ENCODE measurements at regions not wholly inside any gene's neighbourhood (a gene's known extent, or its start where the extent isn't known, plus 50 kb on each side); places are given as distances from the start of the nearest gene placed in this dataset.

GRCh38 chr2:17373741-17374140 is 144.5 kb downstream of the RAD51AP2 start:
- ATAC-seq: no peak

More at GRCh38 chr2:17373741-17374140, 144.5 kb downstream of the RAD51AP2 start:
- H3K27ac Mint-ChIP-seq: no peak overlapping the region
- Histone ChIP-seq H3K4me1 (ENCODE audit: insufficient read depth) (peaks cover 8% of the 10 kb centered on the region), H3K4me2 (no peak overlapping the region), H3F3A (replicated peaks; ENCODE audit: low read depth) (no peaks in the 10 kb centered on the region), H3K27ac (ENCODE audit: low read depth) (no peak overlapping the region), H3K4me3 (no peak overlapping the region), H3K79me2 (replicated peaks; ENCODE audit: insufficient read depth) (no peaks in the 10 kb centered on the region), H3K9me2 (ENCODE audit: insufficient read depth) (no peaks in the 10 kb centered on the region), H3K27me3 (ENCODE audit: insufficient read depth) (no peaks in the 10 kb centered on the region), H4K20me1 (replicated peaks; ENCODE audit: insufficient read depth) (no peaks in the 10 kb centered on the region), H3K36me3 (ENCODE audit: insufficient read depth) (no peaks in the 10 kb centered on the region), H2AFZ (no peak overlapping the region)
- peaks cover 7% of the 10 kb centered on the region for H3K9me3 Mint-ChIP-seq
- no peaks in the 10 kb centered on the region for H3K36me3 Mint-ChIP-seq (ENCODE audit: low read depth)
- TF ChIP-seq, protein P1, sequence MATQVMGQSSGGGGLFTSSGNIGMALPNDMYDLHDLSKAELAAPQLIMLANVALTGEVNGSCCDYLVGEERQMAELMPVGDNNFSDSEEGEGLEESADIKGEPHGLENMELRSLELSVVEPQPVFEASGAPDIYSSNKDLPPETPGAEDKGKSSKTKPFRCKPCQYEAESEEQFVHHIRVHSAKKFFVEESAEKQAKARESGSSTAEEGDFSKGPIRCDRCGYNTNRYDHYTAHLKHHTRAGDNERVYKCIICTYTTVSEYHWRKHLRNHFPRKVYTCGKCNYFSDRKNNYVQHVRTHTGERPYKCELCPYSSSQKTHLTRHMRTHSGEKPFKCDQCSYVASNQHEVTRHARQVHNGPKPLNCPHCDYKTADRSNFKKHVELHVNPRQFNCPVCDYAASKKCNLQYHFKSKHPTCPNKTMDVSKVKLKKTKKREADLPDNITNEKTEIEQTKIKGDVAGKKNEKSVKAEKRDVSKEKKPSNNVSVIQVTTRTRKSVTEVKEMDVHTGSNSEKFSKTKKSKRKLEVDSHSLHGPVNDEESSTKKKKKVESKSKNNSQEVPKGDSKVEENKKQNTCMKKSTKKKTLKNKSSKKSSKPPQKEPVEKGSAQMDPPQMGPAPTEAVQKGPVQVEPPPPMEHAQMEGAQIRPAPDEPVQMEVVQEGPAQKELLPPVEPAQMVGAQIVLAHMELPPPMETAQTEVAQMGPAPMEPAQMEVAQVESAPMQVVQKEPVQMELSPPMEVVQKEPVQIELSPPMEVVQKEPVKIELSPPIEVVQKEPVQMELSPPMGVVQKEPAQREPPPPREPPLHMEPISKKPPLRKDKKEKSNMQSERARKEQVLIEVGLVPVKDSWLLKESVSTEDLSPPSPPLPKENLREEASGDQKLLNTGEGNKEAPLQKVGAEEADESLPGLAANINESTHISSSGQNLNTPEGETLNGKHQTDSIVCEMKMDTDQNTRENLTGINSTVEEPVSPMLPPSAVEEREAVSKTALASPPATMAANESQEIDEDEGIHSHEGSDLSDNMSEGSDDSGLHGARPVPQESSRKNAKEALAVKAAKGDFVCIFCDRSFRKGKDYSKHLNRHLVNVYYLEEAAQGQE (IDR thresholded peaks at IDR 0.05; ENCODE audit: unreplicated experiment): no peak
- TF ChIP-seq ZNF462 (CRISPR knock-in tag; IDR thresholded peaks at IDR 0.05) (no peak), EZH2phosphoT487 (IDR thresholded peaks at IDR 0.05; ENCODE audit: unreplicated experiment) (no peak), NANOG (IDR thresholded peaks at IDR 0.05; ENCODE audit: borderline replicate concordance) (no peak), CREB1 (CRISPR knock-in tag; IDR thresholded peaks at IDR 0.05; ENCODE audit: low read depth) (no peak), STAT1 (IDR thresholded peaks at IDR 0.05; ENCODE audit: unreplicated experiment) (no peak), POLR2AphosphoS5 (IDR thresholded peaks at IDR 0.05; ENCODE audit: low read depth) (no peak)
- H3K4me1 Mint-ChIP-seq: peaks cover 8% of the 10 kb centered on the region
- DNase-seq (ENCODE audit: low spot score): no peak
- no peak overlapping the region for H3K4me3 Mint-ChIP-seq
- H3K27me3 Mint-ChIP-seq (ENCODE audit: insufficient read depth, low read depth, poor library complexity): no peaks in the 10 kb centered on the region

Measured in GM23338 (cell line).